H54 (cell line): ENCODE measurements at regions not wholly inside any gene's neighbourhood (a gene's known extent, or its start where the extent isn't known, plus 50 kb on each side); places are given as distances from the start of the nearest gene placed in this dataset.
"Not testable (repeated sequence)": the region's sequence is repeated elsewhere in the genome, so short reads cannot be mapped to it uniquely, and the experiment has no call there.

ENCODE experiments used
- DNase-seq: peaks from one replicate; pipeline ENCODE4 v3.0.0; 2011; ENCODE audit warnings: low spot score, mixed read lengths; ENCODE audit not compliant: insufficient read length
- FAIRE-seq: peaks from 3 replicates; lab custom pipeline; 2011; peaks lifted over from hg19 to GRCh38; lab: Jason Lieb, UNC
- POLR2A ChIP-seq: IDR thresholded peaks from 2 replicates; pipeline ENCODE4 v1.6.1; 2011; ENCODE audit warnings: low read depth, mild to moderate bottlenecking, low read length

DNA sequence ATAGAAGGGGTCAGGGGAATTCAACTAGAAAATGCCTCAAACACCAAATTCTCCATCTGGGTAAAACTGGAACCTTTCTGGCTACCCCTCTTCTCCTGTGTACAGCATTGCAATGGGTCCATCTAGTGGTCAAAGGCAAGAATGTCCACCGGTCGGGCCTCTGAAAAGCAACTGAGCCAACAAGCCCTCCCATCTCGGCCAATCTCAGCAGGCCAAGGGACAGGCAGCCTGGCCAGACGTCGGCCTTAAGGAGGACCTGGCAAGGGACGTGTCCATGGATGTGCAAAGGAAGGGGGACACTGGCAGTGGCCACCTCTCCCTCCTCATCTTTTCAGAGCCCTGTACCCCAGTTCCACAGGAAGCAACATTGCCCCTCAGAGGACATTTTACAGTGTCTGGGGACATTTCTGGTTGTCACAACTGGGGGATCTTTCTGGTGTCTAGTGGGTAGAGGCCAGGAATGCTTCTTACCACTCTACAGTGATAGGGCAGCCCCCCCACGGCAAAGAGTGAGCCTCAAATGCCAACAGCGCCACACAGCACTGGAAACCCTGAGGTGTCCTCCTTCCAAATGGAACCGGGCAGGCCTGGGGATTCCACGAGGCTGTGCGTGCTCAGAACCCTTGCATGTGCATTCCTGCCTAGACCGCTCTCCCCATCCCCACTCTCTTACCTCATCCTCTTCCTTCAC, 99.8 kb upstream of the FOXA2 start:
- FAIRE-seq: no peak
- DNase-seq: peak; percentile 50
- TF ChIP-seq POLR2A: no peak

DNA sequence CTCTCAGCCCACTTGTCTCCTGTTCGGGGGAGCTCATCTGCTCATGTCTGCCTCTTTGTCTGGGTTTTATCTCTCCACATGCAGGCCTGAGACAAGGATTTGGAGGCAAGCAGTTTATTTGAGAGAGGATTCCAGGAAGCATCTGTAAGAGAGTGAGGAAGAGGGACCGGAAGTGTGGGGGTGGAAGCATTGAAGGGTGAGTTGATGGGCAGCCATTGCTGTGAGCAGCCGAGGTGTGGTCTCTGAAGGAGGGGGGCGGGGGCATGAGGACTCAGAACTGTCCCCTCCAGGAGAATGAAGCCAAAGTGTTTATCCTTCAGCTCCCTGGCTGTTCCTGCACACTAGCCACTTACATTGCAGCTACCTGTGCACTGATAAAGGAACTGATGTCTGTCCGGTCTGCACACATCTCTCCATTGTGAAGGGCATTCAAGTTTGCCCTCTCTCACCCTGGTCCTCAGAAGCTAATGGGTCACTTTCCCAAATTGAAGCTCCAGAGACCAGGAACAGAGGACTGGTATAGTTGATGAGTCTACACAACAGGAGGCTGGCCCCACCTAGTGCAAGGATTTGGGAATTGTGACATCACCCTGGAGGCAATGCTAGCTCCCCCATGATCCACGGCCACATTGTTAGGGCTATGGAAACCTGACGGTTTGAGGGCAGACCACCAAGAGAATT, 100.5 kb upstream of the FOXA2 start:
- no peak for FAIRE-seq
- no peak for TF ChIP-seq POLR2A
- DNase-seq: no peak

DNA sequence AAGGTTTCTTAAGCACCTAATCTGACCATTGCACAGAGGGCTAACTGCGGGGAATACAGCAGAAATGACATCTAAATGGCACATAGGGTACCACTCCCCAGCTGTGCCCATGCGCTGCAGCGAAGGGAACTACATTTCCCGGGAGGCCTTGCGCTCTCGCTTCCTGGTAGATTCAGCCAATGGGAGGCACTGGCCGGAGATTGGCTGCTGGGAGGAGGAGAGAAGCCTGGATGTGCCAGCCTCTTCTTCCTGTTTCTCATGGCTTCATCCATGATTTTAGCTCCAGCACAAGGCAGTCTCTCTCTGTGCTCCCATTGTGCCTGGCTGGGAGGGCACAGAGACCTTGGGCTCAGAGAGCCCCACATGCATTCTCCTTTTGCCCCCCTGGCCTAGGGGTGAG, 101.7 kb upstream of the FOXA2 start:
- FAIRE-seq (no peak), DNase-seq (peak; percentile 63)
- peak; percentile 17; the same call in 1 of the 2 replicates for TF ChIP-seq POLR2A

DNA sequence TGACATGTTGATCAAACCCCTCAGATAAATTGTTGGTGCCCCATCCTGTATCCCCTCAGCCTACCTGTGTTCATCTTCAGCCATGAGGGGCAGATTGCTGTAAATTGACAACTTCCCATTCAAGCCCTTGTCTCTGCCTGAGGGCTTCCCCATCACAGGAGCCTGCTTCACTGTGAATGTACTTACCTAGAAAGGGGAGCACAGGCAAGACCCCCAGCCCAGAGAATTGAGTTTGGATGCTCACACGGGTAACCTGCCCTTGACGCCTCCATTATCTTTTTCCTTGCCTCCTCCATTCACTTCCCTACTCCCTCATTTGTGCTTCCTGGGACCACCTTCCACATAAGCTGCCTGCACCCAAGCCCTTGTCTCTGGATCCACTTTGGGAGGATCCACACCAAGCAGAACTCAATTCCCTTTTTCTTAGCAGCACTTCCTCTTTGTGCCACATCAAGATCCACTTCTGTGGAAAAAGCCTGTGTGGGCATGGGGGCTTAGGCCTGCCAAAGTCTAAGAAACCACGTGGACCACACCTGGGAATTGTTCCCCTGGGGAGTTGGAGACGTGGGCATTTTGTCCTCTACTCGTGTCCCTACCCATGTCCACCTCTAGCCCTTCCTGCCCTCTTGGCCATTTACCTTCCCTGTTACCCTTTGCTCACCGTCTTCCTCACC, 103.4 kb upstream of the FOXA2 start:
- DNase-seq: no peak
- TF ChIP-seq POLR2A: no peak
- no peak for FAIRE-seq

DNA sequence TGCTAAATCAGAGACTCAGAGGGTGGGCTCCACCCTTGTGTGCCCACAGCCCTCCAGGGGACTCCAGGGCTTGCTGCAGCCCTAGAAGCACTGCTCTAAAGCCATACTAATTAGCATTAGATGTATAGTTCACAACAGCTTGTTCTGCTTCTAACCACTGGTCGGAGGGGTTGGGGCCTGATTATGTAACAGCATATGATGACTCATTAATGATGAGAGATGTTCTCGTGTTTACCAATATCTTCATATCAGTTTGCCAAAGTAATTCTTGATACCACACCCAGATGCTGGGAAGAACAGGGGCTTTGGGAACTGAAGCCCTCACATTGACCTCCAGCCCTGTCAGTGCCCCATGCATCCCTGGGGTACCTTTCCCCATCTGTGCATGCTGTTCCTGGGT, 104.1 kb upstream of the FOXA2 start:
- no peak for TF ChIP-seq POLR2A
- no peak for FAIRE-seq
- DNase-seq: no peak

DNA sequence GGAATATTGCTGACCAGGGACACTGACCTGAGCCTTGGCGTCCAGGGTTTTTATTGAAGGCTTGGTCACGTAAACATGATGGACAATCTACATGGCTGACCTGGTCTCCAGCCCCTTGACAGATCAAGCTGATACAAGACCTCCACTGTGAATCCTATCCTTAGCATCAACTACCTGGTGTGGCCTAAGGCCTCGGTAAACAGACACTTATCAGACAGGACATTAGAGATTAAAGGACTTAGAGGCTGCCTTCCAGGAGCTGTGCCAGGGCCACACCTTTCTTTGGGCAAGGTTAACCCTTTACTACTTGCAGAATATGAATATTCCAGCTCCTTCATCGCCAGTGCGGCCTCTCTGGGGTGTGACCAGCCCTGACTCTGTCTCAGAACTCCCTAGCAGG, 104.9 kb upstream of the FOXA2 start:
- TF ChIP-seq POLR2A: no peak
- no peak for FAIRE-seq
- no peak for DNase-seq

DNA sequence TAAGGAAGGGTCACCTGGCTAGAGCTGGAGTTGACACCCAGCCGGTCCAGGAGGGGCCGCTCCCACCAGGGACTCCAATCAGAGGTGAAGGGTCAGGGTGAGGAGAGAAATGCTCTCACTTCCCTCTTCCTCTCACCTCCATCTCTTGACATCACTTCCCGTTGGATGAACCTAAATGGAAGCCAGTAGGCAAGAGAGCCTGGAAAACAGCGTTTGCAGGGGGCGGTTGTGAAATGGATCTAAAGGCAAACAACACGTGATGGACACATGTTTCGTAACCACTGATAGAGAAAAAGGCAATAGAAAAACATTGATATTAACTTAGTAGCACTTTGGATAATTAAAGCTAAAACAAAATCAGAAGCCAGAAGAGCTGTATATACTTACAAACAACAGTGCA, 105.6 kb upstream of the FOXA2 start:
- no peak for FAIRE-seq
- no peak for DNase-seq
- no peak for TF ChIP-seq POLR2A

DNA sequence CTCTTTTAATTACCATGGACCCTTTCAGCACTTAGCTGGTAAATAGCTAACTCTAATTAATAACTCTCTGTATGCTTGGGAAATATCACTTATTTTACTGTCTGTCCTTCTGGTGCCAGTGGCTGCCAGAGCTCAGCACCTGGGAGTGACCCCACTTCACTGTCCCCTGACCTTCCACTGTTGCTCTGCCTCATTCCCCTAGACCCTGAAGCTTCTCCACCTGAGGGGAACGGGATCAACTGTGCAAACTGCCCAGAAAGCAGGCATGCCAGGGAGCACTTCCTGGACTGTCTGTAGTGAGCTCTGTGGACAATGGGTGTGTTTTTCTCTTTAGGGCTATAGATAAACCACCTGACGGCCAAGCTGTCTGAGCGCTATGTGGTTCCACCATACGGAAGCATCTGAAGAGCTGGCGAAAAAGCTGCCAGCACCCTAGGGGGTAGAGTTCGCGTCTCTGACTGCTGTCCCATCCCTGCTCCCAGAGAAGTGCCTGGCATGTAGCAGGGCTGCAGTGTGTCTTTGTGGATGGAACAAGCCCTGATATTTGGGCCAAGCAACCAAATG, 106.3 kb upstream of the FOXA2 start:
- DNase-seq: no peak
- no peak for TF ChIP-seq POLR2A

DNA sequence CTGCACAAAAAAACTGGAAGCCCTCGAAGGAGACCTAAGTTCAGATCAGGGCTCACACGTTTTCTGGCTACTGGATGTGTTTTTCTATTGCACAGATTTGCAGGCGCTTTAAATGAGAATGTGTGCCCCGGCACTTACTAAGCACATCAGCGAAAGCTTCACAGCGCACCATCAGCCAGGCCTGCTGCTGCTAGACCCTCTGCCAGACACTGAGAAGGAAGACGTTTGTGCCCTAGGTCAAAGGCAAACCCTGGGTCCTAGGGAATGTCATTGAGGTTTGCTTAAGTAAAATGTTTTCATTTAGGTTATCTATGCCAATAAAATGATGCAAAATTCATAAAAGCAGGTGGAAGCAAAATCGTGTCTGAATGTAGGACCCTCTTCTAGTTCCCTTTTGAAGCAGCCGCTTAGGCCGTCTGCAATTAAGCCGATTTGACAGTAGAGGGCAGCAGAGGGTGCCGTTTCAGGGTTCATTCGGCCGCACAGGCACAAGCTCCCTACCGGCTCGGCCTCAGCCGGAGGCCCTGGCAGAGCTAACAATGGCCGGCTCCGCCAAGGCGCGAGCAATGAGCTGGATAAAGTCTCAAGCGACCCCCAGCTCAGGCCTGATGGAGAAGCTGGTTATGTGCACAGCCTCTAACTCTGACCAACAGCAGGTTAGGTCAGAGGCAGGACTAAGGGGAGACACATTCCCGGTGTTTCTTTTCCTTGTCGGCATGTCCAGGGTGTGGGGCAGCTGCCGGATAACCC, 107.2 kb upstream of the FOXA2 start:
- DNase-seq: peak; percentile 59
- TF ChIP-seq POLR2A: no peak

More for the DNA sequence above, 106.3 kb upstream of the FOXA2 start:
- no peak for FAIRE-seq

DNA sequence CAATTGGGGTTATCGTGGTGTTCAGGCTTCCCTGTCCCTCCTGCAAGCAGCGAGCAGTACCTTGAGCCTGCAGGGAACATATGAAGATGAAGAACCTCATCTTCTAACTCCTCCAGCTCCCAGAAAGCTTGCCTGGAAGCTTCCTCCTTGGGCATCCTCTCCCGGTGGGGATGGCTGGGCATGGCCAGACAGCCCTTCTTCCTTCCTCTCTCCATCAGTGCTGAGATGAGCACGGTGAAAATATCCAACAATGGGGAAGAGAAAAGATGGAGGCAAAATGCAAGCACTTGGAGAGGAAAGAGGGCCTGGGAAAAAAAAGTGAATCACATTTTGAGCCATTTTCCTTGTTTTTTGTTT, 107.7 kb upstream of the FOXA2 start:
- FAIRE-seq (no peak), DNase-seq (no peak)
- no peak for TF ChIP-seq POLR2A

More for the DNA sequence above, 107.2 kb upstream of the FOXA2 start:
- FAIRE-seq: no peak

DNA sequence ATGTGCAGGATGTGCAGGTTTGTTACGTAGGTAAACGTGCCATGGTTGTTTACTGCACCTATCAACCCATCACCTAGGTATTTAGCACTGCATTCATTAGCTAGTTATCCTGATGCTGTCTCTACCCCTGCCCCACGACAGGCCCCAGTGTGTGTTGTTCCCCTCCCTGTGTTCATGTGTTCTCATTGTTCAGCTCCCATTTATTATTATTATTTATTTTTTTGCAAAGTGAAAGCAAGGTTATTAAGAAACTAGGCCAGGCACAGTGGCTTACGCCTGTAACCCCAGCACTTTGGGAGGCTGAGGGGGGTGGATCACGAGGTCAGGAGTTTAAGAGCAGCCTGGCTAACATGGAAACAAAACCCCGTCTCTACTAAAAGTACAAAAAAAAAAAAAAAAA, 108.2 kb upstream of the FOXA2 start:
- not testable (repeated sequence) for FAIRE-seq

DNA sequence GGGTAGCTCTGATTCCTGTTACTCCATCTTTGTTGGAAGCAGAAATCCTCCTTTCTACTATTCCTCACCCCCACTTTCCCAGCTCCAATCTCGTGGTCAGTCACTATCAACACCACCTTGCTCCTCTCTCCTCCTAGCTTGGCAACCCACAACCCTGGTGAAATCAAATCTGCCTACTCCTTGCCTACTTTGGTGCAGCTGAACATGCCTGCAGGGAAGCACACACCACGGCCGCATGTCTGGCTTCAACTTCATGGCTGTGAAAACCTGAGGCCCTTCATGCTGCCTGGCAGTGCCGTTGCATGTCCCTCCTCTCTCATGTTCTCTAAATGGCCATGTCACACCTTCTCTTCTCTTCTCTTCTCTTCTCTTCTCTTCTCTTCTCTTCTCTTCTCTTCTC, 112.4 kb upstream of the FOXA2 start:
- FAIRE-seq: no peak
- no peak for DNase-seq
- no peak for TF ChIP-seq POLR2A

More for the DNA sequence above, 108.2 kb upstream of the FOXA2 start:
- DNase-seq: not testable (repeated sequence)

DNA sequence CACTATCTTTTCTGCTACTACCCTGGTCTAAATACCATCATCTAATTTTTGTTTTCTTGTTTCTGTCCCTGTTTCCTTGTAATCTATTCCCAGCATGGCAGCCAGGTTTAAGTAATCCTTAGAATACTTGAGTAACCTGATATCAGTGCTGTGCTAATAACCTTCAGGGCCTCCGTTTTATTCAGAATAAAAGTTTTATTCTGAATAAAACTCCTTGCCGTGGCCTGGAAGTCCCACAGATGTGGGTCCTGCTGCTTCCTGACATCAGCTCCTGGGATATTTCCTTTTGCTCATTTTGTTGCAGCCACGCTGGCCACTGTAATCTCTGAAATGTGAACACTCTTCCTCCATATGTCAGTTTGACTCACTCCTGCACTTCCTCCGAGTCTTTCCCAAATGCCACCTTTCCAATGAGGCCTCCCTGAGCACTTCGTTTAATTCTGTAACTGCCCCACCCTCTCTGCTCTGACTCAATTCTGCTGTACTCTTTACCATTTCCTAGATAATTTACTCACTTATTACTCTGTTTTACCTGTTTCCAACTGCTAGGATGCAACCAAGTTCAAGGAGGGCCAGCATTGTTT, 114.0 kb upstream of the FOXA2 start:
- FAIRE-seq (no peak), DNase-seq (no peak)
- no peak for TF ChIP-seq POLR2A
